DOHH2 (cell line): ENCODE measurements at regions not wholly inside any gene's neighbourhood (a gene's known extent, or its start where the extent isn't known, plus 50 kb on each side); places are given as distances from the start of the nearest gene placed in this dataset.

Source experiments
- H3F3A ChIP-seq: fragments of 200-600 bp; sonication (generic), shearing (Covaris generic); 2 replicates; pipeline ENCODE4 v1.6.0; 2016; ENCODE audit warnings: antibody characterized with exemption, mild to moderate bottlenecking; ENCODE audit not compliant: control insufficient read depth, insufficient read depth
- H3K27ac ChIP-seq: fragments of 200-600 bp; sonication (generic); 2 replicates; pipeline ENCODE4 v1.5.1; 2014; ENCODE audit warnings: low read depth, mild to moderate bottlenecking, low read length, moderate library complexity
- H3K27me3 ChIP-seq: fragments of 200-600 bp; sonication (generic); 2 replicates; pipeline ENCODE4 v1.6.1; 2014; ENCODE audit warnings: mild to moderate bottlenecking, low read length, mixed read lengths; ENCODE audit not compliant: control insufficient read depth
- H3K36me3 ChIP-seq: fragments of 200-600 bp; sonication (generic); 2 replicates; pipeline ENCODE4 v1.6.1; 2014; ENCODE audit warnings: mild to moderate bottlenecking, low read length, moderate library complexity, mixed read lengths; ENCODE audit not compliant: control insufficient read depth
- H3K4me1 ChIP-seq: fragments of 200-600 bp; sonication (generic); 2 replicates; pipeline ENCODE4 v1.6.1; 2014; ENCODE audit warnings: mild to moderate bottlenecking, low read length, mixed read lengths; ENCODE audit not compliant: control insufficient read depth
- H3K4me2 ChIP-seq: fragments of 200-600 bp; sonication (generic); 2 replicates; pipeline ENCODE4 v1.6.0; 2014; ENCODE audit warnings: mild to moderate bottlenecking, low read length, moderate library complexity
- H3K4me3 ChIP-seq: fragments of 200-600 bp; sonication (generic); 2 replicates; pipeline ENCODE4 v1.5.1; 2014; ENCODE audit warnings: mild to moderate bottlenecking, low read length, mixed read lengths
- H3K79me2 ChIP-seq: fragments of 200-600 bp; sonication (generic); 2 replicates; pipeline ENCODE4 v1.6.1; 2014; ENCODE audit warnings: mild to moderate bottlenecking, low read length, mixed read lengths; ENCODE audit not compliant: control insufficient read depth
- H3K9me2 ChIP-seq: fragments of 200-600 bp; sonication (generic); replicated peaks from 2 replicates; pipeline ENCODE4 v1.6.1; 2014; ENCODE audit warnings: mild to moderate bottlenecking, low read length, mixed read lengths; ENCODE audit not compliant: control insufficient read depth
- H3K9me3 ChIP-seq: fragments of 200-600 bp; sonication (generic); 2 replicates; pipeline ENCODE4 v1.6.1; 2014; ENCODE audit warnings: antibody characterized with exemption, low read length, mixed read lengths; ENCODE audit not compliant: control insufficient read depth, insufficient read depth
- H4K20me1 ChIP-seq: fragments of 200-600 bp; sonication (generic); 2 replicates; pipeline ENCODE4 v1.6.0; 2014; ENCODE audit warnings: low read depth, mild to moderate bottlenecking, antibody characterized with exemption, low read length, moderate library complexity; ENCODE audit not compliant: control insufficient read depth, insufficient read depth
- CTCF ChIP-seq: fragments of 200-600 bp; sonication (generic); IDR thresholded peaks from one replicate; pipeline ENCODE4 v1.5.1; 2014; ENCODE audit warnings: antibody characterized with exemption, mild to moderate bottlenecking, low read depth, low read length; ENCODE audit not compliant: poor library complexity, severe bottlenecking
- EZH2phosphoT487 ChIP-seq: fragments of 200-600 bp; sonication (generic); IDR thresholded peaks from 2 replicates; pipeline ENCODE4 v1.6.1; 2017; ENCODE audit warnings: borderline replicate concordance, mild to moderate bottlenecking, antibody characterized with exemption, low read length, moderate library complexity, mixed read lengths

GRCh38 chr12:24478254-24478653 is 470.6 kb downstream of the BCAT1 start:
- Histone ChIP-seq H3K36me3 (no peaks in the 10 kb centered on the region), H3K9me2 (no peaks in the 10 kb centered on the region), H3F3A (no peaks in the 10 kb centered on the region), H3K4me2 (no peak overlapping the region), H3K4me1 (no peaks in the 10 kb centered on the region), H3K4me3 (no peak overlapping the region), H3K79me2 (no peaks in the 10 kb centered on the region), H3K9me3 (no peaks in the 10 kb centered on the region), H3K27ac (no peak overlapping the region), H3K27me3 (no peaks in the 10 kb centered on the region), H4K20me1 (no peaks in the 10 kb centered on the region)
- TF ChIP-seq EZH2phosphoT487, result no peak
- no peak for TF ChIP-seq CTCF

- TF ChIP-seq CTCF, result no peak
- TF ChIP-seq EZH2phosphoT487, result no peak
- Histone ChIP-seq H3K9me2 (no peaks in the 10 kb centered on the region), H3K4me2 (no peak overlapping the region), H3K79me2 (no peaks in the 10 kb centered on the region), H4K20me1 (no peaks in the 10 kb centered on the region), H3F3A (no peaks in the 10 kb centered on the region), H3K27me3 (0 out of 2 replicates have a peak, but pooled peaks cover 5% of the 10 kb centered on the region), H3K9me3 (no peaks in the 10 kb centered on the region), H3K36me3 (no peaks in the 10 kb centered on the region), H3K4me1 (no peaks in the 10 kb centered on the region), H3K27ac (no peak overlapping the region), H3K4me3 (no peak overlapping the region)
Observed at GRCh38 chr12:24476310-24476709, 472.6 kb downstream of the BCAT1 start.

GRCh38 chr12:24475337-24475736 is 473.6 kb downstream of the BCAT1 start:
- H3K4me1 ChIP-seq, result no peaks in the 10 kb centered on the region
- TF ChIP-seq EZH2phosphoT487 (no peak), CTCF (no peak)

More at GRCh38 chr12:24475337-24475736, 473.6 kb downstream of the BCAT1 start:
- H3K4me2 ChIP-seq, result no peak overlapping the region
- no peaks in the 10 kb centered on the region for H3K79me2 ChIP-seq
- no peak overlapping the region for H3K4me3 ChIP-seq
- no peaks in the 10 kb centered on the region for H4K20me1 ChIP-seq
- no peaks in the 10 kb centered on the region for H3K36me3 ChIP-seq
- no peaks in the 10 kb centered on the region for H3K9me2 ChIP-seq
- H3F3A ChIP-seq, result no peaks in the 10 kb centered on the region
- H3K27me3 ChIP-seq, result 0 out of 2 replicates have a peak, but pooled peaks cover 5% of the 10 kb centered on the region
- H3K27ac ChIP-seq, result no peak overlapping the region
- no peaks in the 10 kb centered on the region for H3K9me3 ChIP-seq
